K562 (cell line): ENCODE measurements at regions not wholly inside any gene's neighbourhood (a gene's known extent, or its start where the extent isn't known, plus 50 kb on each side); places are given as distances from the start of the nearest gene placed in this dataset.

Experiments
- ATAC-seq: fragments of 200-7000 bp; cut with Tn5 transposase; 3 replicates; pipeline ENCODE4 v1.9.1; 2020; ENCODE audit warnings: moderate library complexity
- BruUV-seq: library from RNA; stranded (reverse); fragments of 400-500 nt; replicated peaks from 2 replicates; lab custom pipeline; 2021; lab: Mats Ljungman, UMichigan
- CTCF ChIA-PET: fragments of 300-600 bp; formaldehyde crosslinking; extraction: SDS; loops from one replicate; lab custom pipeline; 2021; ENCODE audit warnings: low intra/inter-chr PET ratio; lab: Yijun Ruan, JAX
- POLR2A ChIA-PET: fragments of 300-600, 350-650 bp; sonication (Branson Sonifier 250); formaldehyde crosslinking; extraction: SDS; loops from one replicate; lab custom pipeline; 2021; ENCODE audit warnings: antibody characterized with exemption, inconsistent platforms; lab: Yijun Ruan, JAX
- DNase-seq, 4 experiments: peaks; one replicate each; pipeline versions ENCODE4 v3.0.0 to v3.0.0-alpha.2; 2011 to 2018; ENCODE audit warnings: low spot score in 3 of 4, mixed read lengths in 3 of 4; ENCODE audit errors: extremely low read depth in 1 of 4
- FAIRE-seq: peaks from 2 replicates; lab custom pipeline; 2011; peaks lifted over from hg19 to GRCh38; lab: Jason Lieb, UNC
- H2AFZ ChIP-seq: 2 replicates; pipeline ENCODE4 v1.6.0; 2011; ENCODE audit warnings: low read depth, low read length, control low read depth, inconsistent platforms
- H3K27ac ChIP-seq: fragments of 200-600 bp; 3 replicates; pipeline ENCODE4 v1.8.0; 2011; ENCODE audit warnings: low read depth, mild to moderate bottlenecking, control low read depth, inconsistent platforms, low read length, moderate library complexity, mixed read lengths; ENCODE audit errors: extremely low read depth
- H3K27me3 ChIP-seq, 2 experiments: fragments of 300-600 bp in 1 of 2; 2 replicates in 1 of 2; 3 replicates in 1 of 2; pipeline versions ENCODE4 v1.6.0 to v1.8.0; 2011; ENCODE audit warnings: inconsistent platforms in 2 of 2, low read length in 2 of 2, mild to moderate bottlenecking in 1 of 2, mixed read lengths in 1 of 2, moderate library complexity in 1 of 2; ENCODE audit not compliant: control insufficient read depth in 2 of 2, insufficient read depth in 2 of 2
- H3K36me3 ChIP-seq: fragments of 300-600 bp; 3 replicates; pipeline ENCODE4 v1.8.0; 2011; ENCODE audit warnings: mild to moderate bottlenecking, low read length, inconsistent platforms; ENCODE audit not compliant: control insufficient read depth, insufficient read depth
- H3K4me1 ChIP-seq, 2 experiments: fragments of 200-600 bp in 1 of 2; replicated peaks in 1 of 2; 2 replicates in 1 of 2; 3 replicates in 1 of 2; pipeline versions ENCODE4 v1.5.1 to v1.8.0; 2011; ENCODE audit warnings: inconsistent platforms in 2 of 2, low read length in 2 of 2, mild to moderate bottlenecking in 1 of 2, mixed read lengths in 1 of 2, moderate library complexity in 1 of 2; ENCODE audit not compliant: control insufficient read depth in 2 of 2, insufficient read depth in 2 of 2
- H3K4me2 ChIP-seq: 2 replicates; pipeline ENCODE4 v1.6.1; 2011; ENCODE audit warnings: low read length, control low read depth, inconsistent platforms, mixed read lengths; ENCODE audit not compliant: insufficient read depth
- H3K4me3 ChIP-seq: fragments of 200-600 bp; sonication (generic), shearing (Covaris generic); 2 replicates; pipeline ENCODE4 v1.5.1; 2016; ENCODE audit warnings: control low read depth, inconsistent platforms
- H3K79me2 ChIP-seq: fragments of 200-600 bp; 3 replicates; pipeline ENCODE4 v1.8.0; 2011; ENCODE audit warnings: low read length, inconsistent platforms; ENCODE audit not compliant: control insufficient read depth, insufficient read depth
- H3K9ac ChIP-seq, 2 experiments: 2 replicates each; pipeline versions ENCODE4 v1.6.0 to v1.6.1; 2011; ENCODE audit warnings: low read depth in 2 of 2, low read length in 2 of 2, control low read depth in 1 of 2, inconsistent platforms in 1 of 2, mild to moderate bottlenecking in 1 of 2, mixed read lengths in 1 of 2; ENCODE audit not compliant: insufficient read depth in 1 of 2
- H3K9me1 ChIP-seq: one replicate; pipeline ENCODE4 v1.6.0; 2011; ENCODE audit warnings: inconsistent platforms, mild to moderate bottlenecking, low read length, moderate library complexity; ENCODE audit not compliant: control insufficient read depth, insufficient read depth
- H3K9me3 ChIP-seq: replicated peaks from 2 replicates; pipeline ENCODE4 v1.5.1; 2011; ENCODE audit warnings: low read depth, low read length, inconsistent platforms; ENCODE audit not compliant: control insufficient read depth, insufficient read depth
- H4K20me1 ChIP-seq: replicated peaks from 2 replicates; pipeline ENCODE4 v1.6.1; 2011; ENCODE audit warnings: low read length, inconsistent platforms, mixed read lengths; ENCODE audit not compliant: control insufficient read depth, insufficient read depth
- ARNT ChIP-seq, 2 experiments: fragments of 450-650 bp; IDR thresholded peaks; 2 replicates each; pipeline ENCODE4 v1.6.1; 2016; ENCODE audit warnings: mild to moderate bottlenecking in 1 of 2
- ATF1 ChIP-seq, 2 experiments: fragments of 450-650 bp in 1 of 2; IDR thresholded peaks; 2 replicates each; pipeline ENCODE4 v1.6.1; 2016; ENCODE audit warnings: missing compliant biosample characterization in 1 of 2, missing genetic modification characterization in 1 of 2
- DLX4 ChIP-seq: fragments of 250-450 bp; sonication (Bioruptor Pico); IDR thresholded peaks from 2 replicates; pipeline ENCODE4 v1.6.1; 2021; ENCODE audit warnings: mild to moderate bottlenecking
- EZH2 ChIP-seq: IDR thresholded peaks from 2 replicates; pipeline ENCODE4 v1.6.1; 2012; ENCODE audit warnings: low read depth, mild to moderate bottlenecking, inconsistent platforms, low read length, borderline replicate concordance
- HOMEZ ChIP-seq: fragments of 250-450 bp; sonication (Bioruptor Pico); IDR thresholded peaks from 2 replicates; pipeline ENCODE4 v1.4.0; 2020; ENCODE audit warnings: mild to moderate bottlenecking, moderate library complexity
- MAX ChIP-seq: sonication (generic); formaldehyde crosslinking; IDR thresholded peaks from 2 replicates; pipeline ENCODE4 v1.9.0; 2022; ENCODE audit warnings: mild to moderate bottlenecking, missing genetic modification reagents
- NBN ChIP-seq: fragments of 450-650 bp; IDR thresholded peaks from 2 replicates; pipeline ENCODE4 v1.6.1; 2016; ENCODE audit warnings: low read depth, mild to moderate bottlenecking
- NUFIP1 ChIP-seq: fragments of 450-650 bp; IDR thresholded peaks from 2 replicates; pipeline ENCODE4 v1.6.1; 2018; ENCODE audit not compliant: partially characterized antibody
- SRSF1 ChIP-seq: fragments of 200-400 bp; formaldehyde crosslinking; IDR thresholded peaks from 2 replicates; pipeline ENCODE4 v1.6.1; 2017; ENCODE audit warnings: mild to moderate bottlenecking, low read depth, low read length, moderate library complexity
- TFAM ChIP-seq: fragments of 250-450 bp; sonication (Bioruptor Pico); conservative IDR thresholded peaks from 2 replicates; pipeline ENCODE4 v1.5.0; 2021; ENCODE audit warnings: mild to moderate bottlenecking, moderate library complexity
- ZFP1 ChIP-seq: fragments of 450-650 bp; formaldehyde crosslinking; IDR thresholded peaks from 2 replicates; pipeline ENCODE4 v1.4.0; 2020; ENCODE audit warnings: mild to moderate bottlenecking, mixed read lengths
- ZNF124 ChIP-seq: sonication (generic); formaldehyde crosslinking; IDR thresholded peaks from 2 replicates; pipeline ENCODE4 v1.8.1; 2022; ENCODE audit warnings: missing genetic modification reagents
- ZNF217 ChIP-seq: sonication (generic); formaldehyde crosslinking; IDR thresholded peaks from 2 replicates; pipeline ENCODE4 v1.8.0; 2022; ENCODE audit warnings: mild to moderate bottlenecking, missing genetic modification reagents
- ZNF449 ChIP-seq: fragments of 250-450 bp; sonication (Bioruptor Pico); IDR thresholded peaks from 2 replicates; pipeline ENCODE4 v1.8.0; 2022; ENCODE audit warnings: moderate library complexity, mild to moderate bottlenecking, inconsistent platforms
- ZNF609 ChIP-seq: sonication (generic); formaldehyde crosslinking; IDR thresholded peaks from 2 replicates; pipeline ENCODE4 v1.8.1; 2023; ENCODE audit warnings: missing genetic modification reagents, mild to moderate bottlenecking, borderline replicate concordance
- ZNF778 ChIP-seq: fragments of 450-650 bp; formaldehyde crosslinking; IDR thresholded peaks from 2 replicates; pipeline ENCODE4 v1.4.0; 2020; ENCODE audit warnings: mild to moderate bottlenecking, moderate library complexity
- WGBS: fragments of 100-300 bp; shearing (Covaris generic); methylation state at CpG from one replicate; pipeline ENCODE4 v1.1.6; 2016; ENCODE audit warnings: low coverage, mixed read lengths; ENCODE audit not compliant: insufficient coverage; ENCODE audit errors: missing lambda C conversion rate; 5-methylcytosine and 5-hydroxymethylcytosine counted together
- in situ Hi-C: fragments of 300-500 bp; cut with MboI; formaldehyde crosslinking; loops from 4 replicates; pipeline ENCODE4 v1.15.0; 2018; ENCODE audit warnings: inconsistent platforms, mixed read lengths
- intact Hi-C: fragments of 100-400 bp; cut with micrococcal nuclease; formaldehyde crosslinking; loops from 2 replicates; pipeline ENCODE4 v1.14.2; 2022

- ChIA-PET CTCF (no interaction called here), POLR2A (no interaction called here)
- no peaks in the 10 kb centered on the region for H3K9me3 ChIP-seq
- in situ Hi-C loops (no loop called here), intact Hi-C loops (no loop called here)
- no peak overlapping the region for H2AFZ ChIP-seq
- H3K4me3 ChIP-seq: no peak overlapping the region
- no peak overlapping the region for H3K4me2 ChIP-seq
- no peaks in the 10 kb centered on the region for H3K36me3 ChIP-seq
- no peak overlapping the region for H3K9ac ChIP-seq
- FAIRE-seq (no peak), DNase-seq (no peak), ATAC-seq (no peak)
- no peaks in the 10 kb centered on the region for H4K20me1 ChIP-seq
- no peak overlapping the region for H3K27ac ChIP-seq
- no peaks in the 10 kb centered on the region for H3K9me1 ChIP-seq
- H3K27me3 ChIP-seq: no peaks in the 10 kb centered on the region
- no peaks in the 10 kb centered on the region for H3K4me1 ChIP-seq
- WGBS: 0% methylated on average over 1 of the region's 1 CpG
- no peaks in the 10 kb centered on the region for H3K79me2 ChIP-seq
- BruUV-seq: no TSS peak
- TF ChIP-seq ZNF449 (CRISPR knock-in tag) (no peak), NUFIP1 (no peak), ZNF217 (CRISPR knock-in tag) (no peak), DLX4 (no peak), ATF1 (CRISPR knock-in tag; IDR thresholded peaks at IDR 0.05) (no peak), ATF1 (tag; IDR thresholded peaks at IDR 0.05) (no peak), ZNF778 (no peak), ZFP1 (CRISPR knock-in tag) (no peak), ZNF124 (no peak), TFAM (no peak), SRSF1 (no peak), MAX (no peak), NBN (no peak), ARNT (IDR thresholded peaks at IDR 0.05) (no peak), EZH2 (no peak), ZNF609 (CRISPR knock-in tag) (no peak), HOMEZ (CRISPR knock-in tag) (no peak)
Measured at GRCh38 chr3:20646425-20646824, 460.4 kb upstream of the SGO1 start.
